Adrenal gland (tissue), 9 donors: ENCODE measurements at regions not wholly inside any gene's neighbourhood (a gene's known extent, or its start where the extent isn't known, plus 50 kb on each side); places are given as distances from the start of the nearest gene placed in this dataset.

Source experiments
- DNase-seq, 7 donors: peaks; one replicate each; pipeline ENCODE4 v3.0.0-alpha.2; 2019 to 2020
- H3K27ac ChIP-seq, 5 donors: fragments of 200-600 bp; sonication (generic) in 4 of 5; 1 replicate in 3 of 5; 2 replicates in 2 of 5; pipeline versions ENCODE4 v1.5.1 to v1.8.0; 2016 to 2020; ENCODE audit warnings: mild to moderate bottlenecking in 1 of 5
- H3K27me3 ChIP-seq: fragments of 200-600 bp; 2 replicates; pipeline ENCODE4 v1.8.0; 2021
- H3K36me3 ChIP-seq, 2 donors: fragments of 200-600 bp; replicated peaks in 1 of 2; 1 replicate in 1 of 2; 2 replicates in 1 of 2; pipeline versions ENCODE4 v1.5.1 to v1.8.0; 2018 to 2022
- H3K4me1 ChIP-seq, 2 donors: fragments of 200-600 bp; replicated peaks in 1 of 2; 1 replicate in 1 of 2; 2 replicates in 1 of 2; pipeline versions ENCODE4 v1.5.1 to v1.8.0; 2018 to 2021
- H3K4me3 ChIP-seq, 4 donors: fragments of 200-600 bp; sonication (generic) in 3 of 4; one replicate each; pipeline ENCODE4 v1.5.1; 2016 to 2018
- H3K9me3 ChIP-seq, 3 donors: fragments of 200-600 bp; sonication (generic) in 1 of 3; replicated peaks in 1 of 3; 1 replicate in 2 of 3; 2 replicates in 1 of 3; pipeline versions ENCODE4 v1.5.1 to v1.8.0; 2016 to 2021
- CTCF ChIP-seq, 6 experiments: fragments of 450-650 bp in 4 of 6; fragments of 200-600 bp in 2 of 6; sonication (generic) in 1 of 6; IDR thresholded peaks; 1 replicate in 5 of 6; 2 replicates in 1 of 6; pipeline versions ENCODE4 v1.5.1 to v1.8.0; 2016 to 2021; ENCODE audit warnings: antibody characterized with exemption in 6 of 6, mild to moderate bottlenecking in 2 of 6, moderate library complexity in 1 of 6
- POLR2A ChIP-seq, 2 donors: fragments of 450-650 bp; IDR thresholded peaks; one replicate each; pipeline ENCODE4 v1.6.1; 2017; ENCODE audit warnings: antibody characterized with exemption in 2 of 2, mild to moderate bottlenecking in 2 of 2, moderate library complexity in 1 of 2
- WGBS, 4 donors: extraction: QIAGEN DNeasy Blood & Tissue Kit in 2 of 4; methylation state at CpG; one replicate each; pipeline versions ENCODE4 v1.1.5 to v1.1.7; 2013 to 2017; 5-methylcytosine and 5-hydroxymethylcytosine counted together
- intact Hi-C, 2 donors: fragments of 100-400 bp; cut with DNase I; formaldehyde crosslinking; loops; one replicate each; pipeline versions ENCODE4 v1.14.1 to v1.15.0; 2022 to 2023
- donor health status: healthy with polysubstance abuse.
- donor health status: Bipolar disorder and iron deficiency.
- donor health status: DM: yes; HTN: yes; CAD: no.
- donor health status: DM: no; HTN: no; CAD: no.
- donor health status: DM: no; HTN: no; CAD: no.

GRCh38 chr2:62330959-62331358 is 135.0 kb downstream of the B3GNT2 start:
- no peaks in the 10 kb centered on the region for H3K4me1 ChIP-seq
- WGBS, 4 donors, result 70 to 100% (median 91%) methylated on average over 1 of the region's 1 CpG
- no peaks in the 10 kb centered on the region for H3K36me3 ChIP-seq
- no peak for DNase-seq
- H3K27ac ChIP-seq, result no peak overlapping the region
- H3K27me3 ChIP-seq, result no peaks in the 10 kb centered on the region
- intact Hi-C loops, result no loop called here
- H3K4me3 ChIP-seq, result no peak overlapping the region
- no peaks in the 10 kb centered on the region for H3K9me3 ChIP-seq
- TF ChIP-seq CTCF (IDR thresholded peaks at IDR 0.05) (no peak), POLR2A (IDR thresholded peaks at IDR 0.05) (no peak)

GRCh38 chr2:62329797-62330196 is 133.9 kb downstream of the B3GNT2 start:
- TF ChIP-seq POLR2A (IDR thresholded peaks at IDR 0.05) (no peak), CTCF (IDR thresholded peaks at IDR 0.05) (no peak)
- Histone ChIP-seq H3K9me3 (no peaks in the 10 kb centered on the region), H3K36me3 (no peaks in the 10 kb centered on the region), H3K4me1 (no peaks in the 10 kb centered on the region), H3K4me3 (no peak overlapping the region), H3K27ac (no peak overlapping the region), H3K27me3 (no peaks in the 10 kb centered on the region)
- intact Hi-C loops, result no loop called here
- WGBS, 4 donors, result 77 to 84% (median 81%) methylated on average over 5 of the region's 5 CpGs
- no peak for DNase-seq

DNA sequence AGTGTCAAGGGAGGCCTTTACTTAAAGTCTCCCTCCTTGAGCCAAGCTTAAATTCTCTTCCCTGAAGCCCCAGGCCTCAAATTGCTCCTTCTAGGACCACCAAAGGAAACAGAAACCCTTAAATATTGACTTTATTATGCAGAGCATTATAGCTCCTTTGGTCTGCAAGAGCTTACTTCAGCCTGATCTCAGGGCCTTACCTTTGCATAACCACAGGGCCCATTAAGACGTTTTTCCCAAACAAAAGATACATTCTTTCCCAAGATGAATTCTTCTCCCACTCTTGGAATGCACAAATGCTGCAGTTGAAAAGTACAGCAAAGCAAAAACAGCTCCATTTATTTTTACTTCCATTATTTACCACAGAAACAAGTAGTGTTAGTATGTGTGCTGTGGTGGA is 130.8 kb downstream of the B3GNT2 start:
- TF ChIP-seq CTCF (IDR thresholded peaks at IDR 0.05), result no peak
- TF ChIP-seq POLR2A (IDR thresholded peaks at IDR 0.05), result no peak
- 52 to 80% (median 62%) methylated on average over 1 of the region's 1 CpG for WGBS, 4 donors
- DNase-seq, result no peak
- Histone ChIP-seq H3K9me3 (no peaks in the 10 kb centered on the region), H3K27me3 (no peaks in the 10 kb centered on the region), H3K4me3 (no peak overlapping the region), H3K4me1 (peaks cover 0 to 5% of the 10 kb centered on the region in 2 donors), H3K27ac (no peak overlapping the region), H3K36me3 (no peaks in the 10 kb centered on the region)
- intact Hi-C loops, result no loop called here

DNA sequence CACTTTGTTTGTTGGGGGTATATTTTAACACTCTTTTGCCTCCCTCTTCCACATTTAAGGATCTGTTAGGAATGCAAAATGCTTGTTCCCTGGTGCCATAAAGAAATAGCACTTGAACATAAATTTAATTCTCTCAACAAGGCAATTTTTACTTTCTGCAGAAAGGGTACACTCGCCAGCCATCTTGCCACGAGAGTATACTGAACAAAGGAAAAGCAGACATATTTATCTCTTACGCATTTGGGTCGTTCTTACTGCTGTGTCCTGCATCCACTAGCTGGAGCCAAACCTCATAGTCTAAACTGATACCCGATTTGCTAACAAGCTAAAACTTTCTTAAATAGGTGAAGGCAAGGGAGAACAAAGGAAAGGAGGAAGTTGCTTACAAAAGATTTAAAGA is 129.5 kb downstream of the B3GNT2 start:
- Histone ChIP-seq H3K27me3 (no peaks in the 10 kb centered on the region), H3K4me3 (no peak overlapping the region), H3K4me1 (peaks cover 6 to 19% of the 10 kb centered on the region in 2 donors), H3K9me3 (no peaks in the 10 kb centered on the region), H3K27ac (no peak overlapping the region), H3K36me3 (no peaks in the 10 kb centered on the region)
- no peak for TF ChIP-seq CTCF (IDR thresholded peaks at IDR 0.05)
- WGBS, 4 donors, result 90 to 96% (median 95%) methylated on average over 5 of the region's 5 CpGs
- DNase-seq, result no peak
- intact Hi-C loops, result no loop called here
